NT2/D1 (cell line): ENCODE measurements at regions not wholly inside any gene's neighbourhood (a gene's known extent, or its start where the extent isn't known, plus 50 kb on each side); places are given as distances from the start of the nearest gene placed in this dataset.

Source experiments
- YY1 ChIP-seq: IDR thresholded peaks from 2 replicates; pipeline ENCODE4 v1.6.1; 2011; ENCODE audit not compliant: insufficient read length, insufficient read depth
- ZNF274 ChIP-seq: IDR thresholded peaks from 2 replicates; pipeline ENCODE4 v1.6.1; 2011; ENCODE audit warnings: mild to moderate bottlenecking, low read depth, low read length

DNA sequence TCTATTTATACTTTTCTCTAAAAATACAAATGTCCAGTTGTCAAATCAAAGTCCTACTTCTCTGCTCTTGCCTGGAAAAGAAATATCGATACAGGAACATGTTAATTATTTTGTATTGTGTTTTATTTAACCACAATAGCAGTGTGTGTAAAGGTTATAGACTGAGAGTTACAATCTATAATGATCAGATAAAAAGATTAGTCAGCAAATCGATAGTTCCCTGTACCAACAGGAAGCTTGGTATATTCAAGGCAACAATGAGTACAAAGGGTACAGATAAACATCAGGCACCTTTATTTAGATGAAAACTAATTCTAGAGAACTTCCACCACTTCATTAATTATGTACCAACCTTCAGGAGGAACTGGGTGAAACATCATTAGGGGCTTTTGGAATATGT, 469.5 kb downstream of the GBA3 start:
- TF ChIP-seq YY1 = no peak
- no peak for TF ChIP-seq ZNF274
